Panc1 (cell line): ENCODE measurements at regions not wholly inside any gene's neighbourhood (a gene's known extent, or its start where the extent isn't known, plus 50 kb on each side); places are given as distances from the start of the nearest gene placed in this dataset.

Source experiments
- ATAC-seq: fragments of 200-7000 bp; cut with Tn5 transposase; 2 replicates; pipeline ENCODE4 v1.9.1; 2020; ENCODE audit warnings: mild to moderate bottlenecking, moderate library complexity
- BruUV-seq: library from RNA; stranded (reverse); fragments of 400-500 nt; replicated peaks from 2 replicates; lab custom pipeline; 2021; lab: Mats Ljungman, UMichigan
- CTCF ChIA-PET: fragments of 300-600 bp; sonication (Branson Sonifier 250); formaldehyde crosslinking; loops from one replicate; lab custom pipeline; 2022; ENCODE audit warnings: antibody characterized with exemption; lab: Charles Lee
- POLR2A ChIA-PET: fragments of 300-600 bp; sonication (Branson Sonifier 250); formaldehyde crosslinking; loops from one replicate; lab custom pipeline; 2022; ENCODE audit warnings: antibody characterized with exemption; lab: Charles Lee
- DNase-seq: peaks from one replicate; pipeline ENCODE4 v3.0.0-alpha.2; 2010; ENCODE audit warnings: low read depth, low spot score
- H3K27ac ChIP-seq: 2 replicates; pipeline ENCODE4 v1.5.1; 2011; ENCODE audit warnings: mild to moderate bottlenecking, low read length, inconsistent platforms
- H3K27me3 ChIP-seq: fragments of 200-500 bp; sonication (Bioruptor generic); 2 replicates; pipeline ENCODE4 v1.6.0; 2014; ENCODE audit warnings: low read length, inconsistent platforms; ENCODE audit not compliant: control insufficient read depth, insufficient read depth
- H3K36me3 ChIP-seq: fragments of 200-500 bp; sonication (Bioruptor generic); 2 replicates; pipeline ENCODE4 v1.5.1; 2014; ENCODE audit warnings: inconsistent platforms, mild to moderate bottlenecking, low read length, moderate library complexity; ENCODE audit not compliant: control insufficient read depth, insufficient read depth
- H3K4me1 ChIP-seq: 2 replicates; pipeline ENCODE4 v1.5.1; 2011; ENCODE audit warnings: inconsistent platforms, mild to moderate bottlenecking, low read length, moderate library complexity; ENCODE audit not compliant: control insufficient read depth, insufficient read depth
- H3K4me3 ChIP-seq, 2 experiments: 2 replicates each; pipeline ENCODE4 v1.5.1; 2011 to 2012; ENCODE audit warnings: low read depth in 2 of 2, low read length in 2 of 2, mild to moderate bottlenecking in 2 of 2, inconsistent platforms in 1 of 2, moderate library complexity in 1 of 2
- H3K9me3 ChIP-seq: fragments of 200-500 bp; sonication (Bioruptor generic); 2 replicates; pipeline ENCODE4 v1.5.1; 2014; ENCODE audit warnings: low read depth, mild to moderate bottlenecking, inconsistent platforms, low read length, moderate library complexity; ENCODE audit not compliant: control insufficient read depth, insufficient read depth
- POLR2AphosphoS5 ChIP-seq: IDR thresholded peaks from 2 replicates; pipeline ENCODE4 v1.6.1; 2012; ENCODE audit warnings: mild to moderate bottlenecking, low read depth, low read length, moderate library complexity
- SIN3A ChIP-seq: IDR thresholded peaks from 2 replicates; pipeline ENCODE4 v1.6.1; 2012; ENCODE audit warnings: low read depth, mild to moderate bottlenecking, low read length, moderate library complexity, borderline replicate concordance; ENCODE audit not compliant: insufficient read depth
- TCF7L2 ChIP-seq: IDR thresholded peaks from 2 replicates; pipeline ENCODE4 v1.6.1; 2011; ENCODE audit warnings: mild to moderate bottlenecking, low read depth, low read length, inconsistent platforms
- in situ Hi-C: cut with HindIII; loops from 2 replicates; pipeline ENCODE4 v1.10.0; 2016; ENCODE audit warnings: low sequenced_read_pairs, low pct_unique_long_range_greater_than_20kb
- intact Hi-C: fragments of 100-400 bp; cut with micrococcal nuclease; formaldehyde crosslinking; loops from one replicate; pipeline ENCODE4 v1.10.0; 2022; ENCODE audit not compliant: unreplicated experiment
- TF ChIP-seq, protein P1 (sequence below): fragments of 450-650 bp; IDR thresholded peaks from 2 replicates; pipeline ENCODE4 v1.5.1; 2017; ENCODE audit warnings: mild to moderate bottlenecking
- TF ChIP-seq, protein P2 (sequence below), 2 experiments: IDR thresholded peaks; 2 replicates each; pipeline ENCODE4 v1.6.1; 2011 to 2012; ENCODE audit warnings: low read depth in 2 of 2, control low read depth in 1 of 2, low read length in 1 of 2, mild to moderate bottlenecking in 1 of 2, moderate library complexity in 1 of 2; ENCODE audit not compliant: insufficient read depth in 1 of 2

DNA sequence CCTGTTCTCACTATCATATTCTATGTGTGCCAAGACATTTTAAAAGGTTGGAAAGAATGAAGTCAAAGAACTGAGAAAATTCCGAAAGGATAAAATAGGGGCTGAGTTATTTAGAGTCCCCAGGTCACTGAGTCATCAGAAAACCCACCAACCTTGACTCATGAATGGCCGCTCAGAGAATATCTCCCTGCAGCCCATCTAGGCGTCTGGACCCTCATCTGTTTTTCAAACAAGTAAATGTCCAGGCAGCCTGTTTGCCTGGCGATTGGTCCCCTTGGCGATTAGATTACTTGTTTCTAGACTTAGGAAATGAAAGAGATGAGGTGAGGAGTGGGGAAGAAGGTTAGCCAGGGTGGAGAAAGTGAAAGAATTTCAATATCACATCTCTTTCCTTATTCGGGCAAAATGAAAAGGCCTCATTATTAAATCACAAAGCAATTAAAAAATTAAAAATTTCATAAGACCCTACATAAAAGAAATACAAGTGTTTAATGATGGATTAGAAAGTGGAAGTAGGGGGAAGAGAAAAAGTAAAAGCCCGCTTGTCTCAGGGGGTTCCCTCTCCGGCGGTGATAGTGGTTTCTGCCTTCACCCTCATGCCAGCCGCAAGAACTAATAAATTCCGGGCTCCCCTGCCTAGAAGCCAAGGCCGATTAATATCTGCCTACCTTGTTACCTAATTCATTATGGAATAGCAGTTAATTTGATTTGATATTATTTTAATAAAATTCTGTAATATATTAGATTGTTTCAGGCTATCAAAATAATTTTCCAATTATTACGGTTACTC lies 415.9 kb downstream of the BCL11B start:
- H3K36me3 ChIP-seq, result no peaks in the 10 kb centered on the region
- no peaks in the 10 kb centered on the region for H3K9me3 ChIP-seq
- ATAC-seq, result no peak
- POLR2A ChIA-PET, result no interaction called here
- H3K27me3 ChIP-seq, result no peaks in the 10 kb centered on the region
- no peak overlapping the region for H3K27ac ChIP-seq
- in situ Hi-C loops, result no loop called here
- intact Hi-C loops, result no loop called here
- H3K4me1 ChIP-seq, result no peaks in the 10 kb centered on the region
- no TSS peak for BruUV-seq
- DNase-seq, result no peak
- TF ChIP-seq SIN3A (no peak), POLR2AphosphoS5 (no peak), TCF7L2 (no peak)
- TF ChIP-seq, protein P1, sequence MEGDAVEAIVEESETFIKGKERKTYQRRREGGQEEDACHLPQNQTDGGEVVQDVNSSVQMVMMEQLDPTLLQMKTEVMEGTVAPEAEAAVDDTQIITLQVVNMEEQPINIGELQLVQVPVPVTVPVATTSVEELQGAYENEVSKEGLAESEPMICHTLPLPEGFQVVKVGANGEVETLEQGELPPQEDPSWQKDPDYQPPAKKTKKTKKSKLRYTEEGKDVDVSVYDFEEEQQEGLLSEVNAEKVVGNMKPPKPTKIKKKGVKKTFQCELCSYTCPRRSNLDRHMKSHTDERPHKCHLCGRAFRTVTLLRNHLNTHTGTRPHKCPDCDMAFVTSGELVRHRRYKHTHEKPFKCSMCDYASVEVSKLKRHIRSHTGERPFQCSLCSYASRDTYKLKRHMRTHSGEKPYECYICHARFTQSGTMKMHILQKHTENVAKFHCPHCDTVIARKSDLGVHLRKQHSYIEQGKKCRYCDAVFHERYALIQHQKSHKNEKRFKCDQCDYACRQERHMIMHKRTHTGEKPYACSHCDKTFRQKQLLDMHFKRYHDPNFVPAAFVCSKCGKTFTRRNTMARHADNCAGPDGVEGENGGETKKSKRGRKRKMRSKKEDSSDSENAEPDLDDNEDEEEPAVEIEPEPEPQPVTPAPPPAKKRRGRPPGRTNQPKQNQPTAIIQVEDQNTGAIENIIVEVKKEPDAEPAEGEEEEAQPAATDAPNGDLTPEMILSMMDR, result no peak
- TF ChIP-seq, protein P2, sequence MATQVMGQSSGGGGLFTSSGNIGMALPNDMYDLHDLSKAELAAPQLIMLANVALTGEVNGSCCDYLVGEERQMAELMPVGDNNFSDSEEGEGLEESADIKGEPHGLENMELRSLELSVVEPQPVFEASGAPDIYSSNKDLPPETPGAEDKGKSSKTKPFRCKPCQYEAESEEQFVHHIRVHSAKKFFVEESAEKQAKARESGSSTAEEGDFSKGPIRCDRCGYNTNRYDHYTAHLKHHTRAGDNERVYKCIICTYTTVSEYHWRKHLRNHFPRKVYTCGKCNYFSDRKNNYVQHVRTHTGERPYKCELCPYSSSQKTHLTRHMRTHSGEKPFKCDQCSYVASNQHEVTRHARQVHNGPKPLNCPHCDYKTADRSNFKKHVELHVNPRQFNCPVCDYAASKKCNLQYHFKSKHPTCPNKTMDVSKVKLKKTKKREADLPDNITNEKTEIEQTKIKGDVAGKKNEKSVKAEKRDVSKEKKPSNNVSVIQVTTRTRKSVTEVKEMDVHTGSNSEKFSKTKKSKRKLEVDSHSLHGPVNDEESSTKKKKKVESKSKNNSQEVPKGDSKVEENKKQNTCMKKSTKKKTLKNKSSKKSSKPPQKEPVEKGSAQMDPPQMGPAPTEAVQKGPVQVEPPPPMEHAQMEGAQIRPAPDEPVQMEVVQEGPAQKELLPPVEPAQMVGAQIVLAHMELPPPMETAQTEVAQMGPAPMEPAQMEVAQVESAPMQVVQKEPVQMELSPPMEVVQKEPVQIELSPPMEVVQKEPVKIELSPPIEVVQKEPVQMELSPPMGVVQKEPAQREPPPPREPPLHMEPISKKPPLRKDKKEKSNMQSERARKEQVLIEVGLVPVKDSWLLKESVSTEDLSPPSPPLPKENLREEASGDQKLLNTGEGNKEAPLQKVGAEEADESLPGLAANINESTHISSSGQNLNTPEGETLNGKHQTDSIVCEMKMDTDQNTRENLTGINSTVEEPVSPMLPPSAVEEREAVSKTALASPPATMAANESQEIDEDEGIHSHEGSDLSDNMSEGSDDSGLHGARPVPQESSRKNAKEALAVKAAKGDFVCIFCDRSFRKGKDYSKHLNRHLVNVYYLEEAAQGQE (IDR thresholded peaks at IDR 0.05; ENCODE audit: insufficient read depth in 1 of 2, low read depth in 2 of 2, low read length in 1 of 2), result no peak
- CTCF ChIA-PET, result no interaction called here
- H3K4me3 ChIP-seq, result no peak overlapping the region

DNA sequence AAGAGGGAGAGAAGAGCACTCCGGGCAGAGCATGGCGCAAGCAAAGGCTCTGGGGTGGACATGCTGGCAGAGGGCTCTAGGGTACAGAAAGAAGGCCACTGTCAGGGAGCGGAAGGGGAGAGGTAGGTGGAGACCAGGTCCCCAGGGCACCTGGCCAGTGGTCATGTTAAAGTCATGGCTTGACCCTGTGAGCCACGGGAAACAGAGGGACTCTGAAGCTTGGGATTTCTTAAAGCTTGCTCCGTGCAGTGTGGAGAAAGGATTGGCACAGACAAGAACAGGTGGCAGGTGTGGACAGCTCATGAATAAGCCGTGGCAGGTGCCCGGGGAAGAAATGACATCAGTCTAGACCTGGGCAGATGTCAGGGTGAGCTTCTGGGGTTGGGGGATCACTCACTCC lies 413.8 kb downstream of the BCL11B start:
- in situ Hi-C loops, result no loop called here

More for the DNA sequence above, 413.8 kb downstream of the BCL11B start:
- no peaks in the 10 kb centered on the region for H3K4me1 ChIP-seq
- TF ChIP-seq TCF7L2 (no peak), SIN3A (no peak), POLR2AphosphoS5 (no peak)
- TF ChIP-seq, protein P1, result no peak
- TF ChIP-seq, protein P2 (IDR thresholded peaks at IDR 0.05; ENCODE audit: insufficient read depth in 1 of 2, low read depth in 2 of 2, low read length in 1 of 2), result no peak
- intact Hi-C loops, result no loop called here
- ChIA-PET POLR2A (no interaction called here), CTCF (no interaction called here)
- no TSS peak for BruUV-seq
- no peaks in the 10 kb centered on the region for H3K27me3 ChIP-seq
- no peak overlapping the region for H3K4me3 ChIP-seq
- no peak for DNase-seq
- H3K9me3 ChIP-seq, result no peaks in the 10 kb centered on the region
- H3K27ac ChIP-seq, result no peak overlapping the region
- H3K36me3 ChIP-seq, result no peaks in the 10 kb centered on the region
- no peak for ATAC-seq
